ENCODE measurements at regions not wholly inside any gene's neighbourhood (a gene's known extent, or its start where the extent isn't known, plus 50 kb on each side); places are given as distances from the start of the nearest gene placed in this dataset.
A peak's percentile ranks its signal among the peaks of the same experiment; 100 is the strongest.

DNA sequence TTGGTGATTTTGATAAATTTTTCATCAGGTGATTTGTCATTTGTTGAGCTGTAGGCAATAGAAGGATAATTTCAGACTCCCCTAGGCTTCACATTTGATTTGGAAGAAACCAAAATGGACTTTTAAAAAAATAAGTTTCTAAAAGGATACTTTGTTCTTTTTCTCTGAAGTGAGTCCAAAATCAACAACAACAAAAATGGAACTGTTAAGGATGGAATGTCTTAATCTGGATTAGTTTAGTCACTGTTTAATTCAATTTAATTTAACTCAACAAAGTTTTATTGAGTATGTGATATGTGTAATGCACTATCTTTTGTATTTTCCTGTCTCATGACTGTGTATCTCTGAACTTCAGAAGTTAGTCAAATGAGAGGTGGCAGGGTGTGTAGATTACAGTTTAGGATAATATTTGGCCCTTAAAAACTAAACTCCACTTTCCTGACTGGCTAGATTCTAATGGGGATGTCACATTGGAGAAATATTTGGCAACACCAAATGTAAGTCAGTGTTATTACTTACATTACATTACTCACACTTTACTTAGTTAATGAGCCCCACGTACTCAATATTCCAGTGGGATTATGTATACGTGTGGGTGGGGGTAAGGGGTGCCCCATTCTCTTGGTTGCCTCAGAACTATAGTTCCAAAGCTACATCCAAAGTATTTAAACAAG is 209.7 kb downstream of the BCAT1 start:
- H3K9me3 ChIP-seq (replicated peaks): no peaks in the 10 kb centered on the region; the same call in 1 of the 2 replicates
- no peaks in the 10 kb centered on the region for H3K4me1 ChIP-seq
- H3K36me3 ChIP-seq: no peaks in the 10 kb centered on the region
- no peaks in the 10 kb centered on the region for H3K27me3 ChIP-seq
- no peak overlapping the region for H3K27ac ChIP-seq
- H3K4me3 ChIP-seq: no peak overlapping the region
- DNase-seq: no peak

DNA sequence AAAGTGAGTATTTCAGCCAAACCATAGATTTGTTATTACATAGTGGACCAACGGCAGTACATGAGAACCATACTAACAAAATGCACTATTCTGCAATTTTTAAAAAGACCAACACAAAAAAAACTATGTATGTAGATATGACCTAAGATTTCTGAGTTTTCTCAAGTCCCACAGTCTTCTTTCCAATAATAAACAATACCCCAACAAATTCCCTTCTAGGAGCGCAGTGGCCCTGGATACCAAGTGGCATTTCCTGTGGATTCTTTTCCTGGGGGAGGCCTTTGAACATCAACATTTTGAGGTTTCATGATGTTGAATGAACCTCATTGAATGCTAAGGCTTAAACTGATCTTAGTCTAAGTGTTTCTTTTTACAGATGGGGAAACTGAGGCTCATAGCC is 210.5 kb downstream of the BCAT1 start:
- no peak for DNase-seq
- no peaks in the 10 kb centered on the region; the same call in 1 of the 2 replicates for H3K9me3 ChIP-seq (replicated peaks)
- H3K4me3 ChIP-seq: no peak overlapping the region
- H3K27ac ChIP-seq: no peak overlapping the region
- no peaks in the 10 kb centered on the region for H3K4me1 ChIP-seq
- no peaks in the 10 kb centered on the region for H3K27me3 ChIP-seq
- H3K36me3 ChIP-seq: no peaks in the 10 kb centered on the region

DNA sequence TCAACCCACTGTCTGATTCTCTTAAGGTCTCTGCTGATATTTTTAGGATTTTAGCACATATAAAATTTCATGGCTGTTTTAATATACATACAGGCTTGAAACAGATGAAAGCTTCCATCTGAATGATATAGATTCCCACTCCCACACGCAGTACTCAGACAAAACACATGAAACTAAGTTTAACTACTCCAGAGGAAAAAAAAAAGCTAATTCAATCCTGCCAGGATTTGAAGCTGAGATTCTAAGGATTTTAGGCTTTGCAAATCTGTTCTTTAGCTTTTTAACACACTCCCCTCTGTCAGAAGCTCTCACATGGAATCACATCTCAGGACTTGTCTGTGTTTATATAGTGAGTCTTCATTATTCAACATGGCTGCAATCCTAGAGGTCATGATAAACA is 217.3 kb downstream of the BCAT1 start:
- Histone ChIP-seq H3K27me3 (no peaks in the 10 kb centered on the region), H3K4me3 (no peak overlapping the region), H3K27ac (no peak overlapping the region), H3K9me3 (replicated peaks) (no peaks in the 10 kb centered on the region), H3K4me1 (no peaks in the 10 kb centered on the region), H3K36me3 (no peaks in the 10 kb centered on the region)
- DNase-seq: no peak

DNA sequence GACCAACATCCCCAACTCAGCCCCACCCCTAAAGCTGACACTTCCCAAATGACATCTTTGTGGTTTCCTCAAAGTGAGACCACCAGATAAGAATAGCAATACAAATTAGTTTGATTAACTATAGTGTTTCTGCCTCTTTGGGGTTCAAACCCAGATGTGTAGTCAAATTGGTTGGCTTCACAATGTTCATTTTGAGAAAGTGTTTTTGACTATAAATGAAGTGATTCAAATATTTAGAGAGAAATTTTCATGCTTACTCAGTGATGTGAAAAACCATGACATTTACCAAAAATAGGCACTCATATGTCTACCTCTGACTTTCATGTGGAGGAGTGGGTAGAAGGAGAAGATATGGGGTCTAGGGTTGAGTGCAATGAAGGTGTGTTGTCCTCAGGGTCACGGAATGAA is 218.4 kb downstream of the BCAT1 start:
- H3K36me3 ChIP-seq: no peaks in the 10 kb centered on the region
- no peaks in the 10 kb centered on the region for H3K27me3 ChIP-seq
- no peak for DNase-seq
- H3K4me3 ChIP-seq: no peak overlapping the region
- H3K9me3 ChIP-seq (replicated peaks): no peaks in the 10 kb centered on the region
- H3K4me1 ChIP-seq: no peaks in the 10 kb centered on the region
- no peak overlapping the region for H3K27ac ChIP-seq

DNA sequence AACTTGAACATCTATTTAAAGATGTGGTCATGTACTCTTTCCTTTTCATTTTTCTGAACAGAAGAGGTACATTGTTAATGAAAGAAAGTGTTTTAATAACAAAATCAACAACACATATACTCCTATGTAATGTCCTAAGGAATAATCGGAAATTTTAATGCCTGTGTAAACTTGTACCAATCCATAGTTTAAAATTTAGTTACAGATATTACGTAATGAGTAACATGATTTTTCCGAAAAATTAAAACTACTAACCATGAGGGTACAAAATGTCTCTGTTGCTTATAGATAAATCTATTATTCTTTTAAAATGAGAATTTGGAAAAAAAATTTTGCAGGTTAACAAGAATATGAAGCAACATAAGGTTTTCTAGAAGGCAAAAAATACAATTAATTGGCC is 220.1 kb downstream of the BCAT1 start:
- Histone ChIP-seq H3K4me1 (no peaks in the 10 kb centered on the region), H3K4me3 (no peak overlapping the region), H3K9me3 (replicated peaks) (no peaks in the 10 kb centered on the region), H3K36me3 (no peaks in the 10 kb centered on the region), H3K27ac (no peak overlapping the region), H3K27me3 (no peaks in the 10 kb centered on the region)
- DNase-seq: no peak

DNA sequence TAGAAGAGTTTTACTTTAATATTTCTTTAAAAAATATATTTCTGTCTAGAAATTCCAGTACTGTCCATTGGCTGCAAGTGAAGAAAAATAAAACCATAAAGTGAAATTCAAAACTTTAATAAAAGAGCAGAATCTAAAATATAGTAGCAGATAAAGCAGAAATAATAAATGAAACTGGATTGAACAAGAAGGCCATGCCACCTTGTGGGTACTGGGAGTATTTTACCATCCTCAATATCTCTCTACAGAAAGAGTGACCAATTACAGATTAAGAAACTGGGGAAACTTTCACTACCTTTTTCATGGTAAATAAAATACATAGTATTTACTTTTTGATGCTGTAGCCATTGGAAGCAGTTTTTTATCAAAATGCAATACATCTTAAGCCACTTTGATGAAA is 220.5 kb downstream of the BCAT1 start:
- Histone ChIP-seq H3K4me3 (no peak overlapping the region), H3K27me3 (no peaks in the 10 kb centered on the region), H3K36me3 (no peaks in the 10 kb centered on the region), H3K9me3 (replicated peaks) (no peaks in the 10 kb centered on the region), H3K27ac (no peak overlapping the region), H3K4me1 (no peaks in the 10 kb centered on the region)
- DNase-seq: peak in 1 of 2 experiments; percentile 22

DNA sequence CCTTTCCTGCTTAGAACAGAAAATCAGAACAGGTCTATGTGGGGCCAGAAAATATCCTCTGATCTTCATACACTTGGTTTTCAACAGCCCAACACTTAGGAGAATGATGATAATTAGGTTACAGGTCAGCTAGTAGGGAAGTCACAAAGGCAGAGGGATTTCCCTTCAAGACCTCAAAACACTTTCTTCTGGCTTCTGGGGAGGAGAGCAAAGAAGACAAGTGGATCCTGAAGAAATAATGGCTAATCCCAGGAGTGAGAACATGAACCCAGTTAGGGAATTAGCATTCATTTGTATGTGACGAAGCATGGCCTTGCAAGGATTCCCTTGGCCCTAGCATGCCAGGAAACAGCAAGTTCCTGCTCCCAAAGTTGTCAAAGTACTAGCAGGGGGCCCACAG is 223.3 kb downstream of the BCAT1 start:
- H3K4me1 ChIP-seq: no peaks in the 10 kb centered on the region
- H3K4me3 ChIP-seq: no peak overlapping the region
- no peaks in the 10 kb centered on the region for H3K36me3 ChIP-seq
- no peak overlapping the region for H3K27ac ChIP-seq
- no peaks in the 10 kb centered on the region for H3K9me3 ChIP-seq (replicated peaks)
- no peaks in the 10 kb centered on the region for H3K27me3 ChIP-seq
- DNase-seq: no peak

DNA sequence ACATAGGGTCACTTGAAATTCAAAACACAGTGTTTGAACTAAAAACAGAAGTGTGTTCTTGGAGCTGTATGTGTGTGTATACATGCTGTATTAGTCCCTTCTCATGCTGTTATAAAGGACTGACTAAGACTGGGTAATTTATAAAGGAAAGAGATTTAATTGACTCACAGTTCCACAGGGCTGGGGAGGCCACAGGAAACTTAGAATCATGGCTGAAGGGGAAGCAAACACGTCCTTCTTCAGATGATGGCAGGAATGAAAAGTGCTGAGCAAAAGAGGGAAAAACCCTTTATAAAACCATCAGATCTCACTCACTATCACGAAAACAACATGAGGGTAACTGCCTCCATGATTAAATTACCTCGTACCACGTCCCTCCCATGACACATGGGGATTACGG is 224.1 kb downstream of the BCAT1 start:
- Histone ChIP-seq H3K4me1 (no peaks in the 10 kb centered on the region), H3K27me3 (no peaks in the 10 kb centered on the region), H3K4me3 (no peak overlapping the region), H3K9me3 (replicated peaks) (no peaks in the 10 kb centered on the region), H3K27ac (no peak overlapping the region), H3K36me3 (no peaks in the 10 kb centered on the region)
- no peak for DNase-seq

DNA sequence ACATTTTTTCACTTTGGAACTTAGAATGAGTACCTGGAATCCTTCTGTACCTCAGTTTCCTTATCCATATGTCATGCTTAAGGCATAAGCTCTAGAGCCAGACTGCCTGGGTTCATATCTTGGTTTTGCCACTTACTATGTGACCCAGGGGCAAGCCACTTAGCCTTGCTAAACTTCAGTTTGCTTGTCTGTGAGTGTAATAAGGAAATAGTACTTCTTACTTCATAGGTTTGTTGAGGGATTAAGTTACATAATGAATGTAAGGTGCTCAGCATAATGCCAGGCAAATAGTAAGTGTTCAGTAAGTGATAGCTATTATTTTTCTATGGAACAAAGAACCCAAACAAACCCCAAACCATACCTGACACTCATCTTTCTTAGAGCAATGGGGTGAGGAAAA is 225.1 kb downstream of the BCAT1 start:
- no peak overlapping the region for H3K4me3 ChIP-seq
- no peak for DNase-seq
- no peaks in the 10 kb centered on the region for H3K36me3 ChIP-seq
- no peaks in the 10 kb centered on the region for H3K4me1 ChIP-seq
- H3K27me3 ChIP-seq: no peaks in the 10 kb centered on the region
- H3K9me3 ChIP-seq (replicated peaks): no peaks in the 10 kb centered on the region
- H3K27ac ChIP-seq: no peak overlapping the region

DNA sequence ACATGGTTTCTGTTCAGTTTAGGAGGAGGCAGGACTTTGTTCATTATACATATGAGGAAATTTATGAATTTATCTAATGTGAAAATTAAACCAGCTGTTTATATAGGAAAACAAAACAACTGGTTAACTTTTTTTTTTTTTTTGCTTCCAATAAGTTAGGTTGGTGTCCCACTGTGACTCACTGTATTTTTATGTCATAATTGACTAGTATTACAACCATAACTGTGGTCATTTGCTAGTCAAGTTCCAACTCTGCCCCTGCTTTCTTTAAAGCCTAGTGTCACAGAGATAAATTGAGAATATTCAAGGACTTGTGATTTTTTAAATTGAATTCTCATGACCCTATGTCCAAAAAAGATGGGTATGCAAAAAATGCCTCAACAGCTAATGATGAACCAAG is 227.7 kb downstream of the BCAT1 start:
- Histone ChIP-seq H3K4me3 (no peak overlapping the region), H3K27me3 (no peaks in the 10 kb centered on the region), H3K27ac (no peak overlapping the region), H3K9me3 (replicated peaks) (no peaks in the 10 kb centered on the region), H3K36me3 (no peaks in the 10 kb centered on the region), H3K4me1 (no peaks in the 10 kb centered on the region)
- DNase-seq: no peak

DNA sequence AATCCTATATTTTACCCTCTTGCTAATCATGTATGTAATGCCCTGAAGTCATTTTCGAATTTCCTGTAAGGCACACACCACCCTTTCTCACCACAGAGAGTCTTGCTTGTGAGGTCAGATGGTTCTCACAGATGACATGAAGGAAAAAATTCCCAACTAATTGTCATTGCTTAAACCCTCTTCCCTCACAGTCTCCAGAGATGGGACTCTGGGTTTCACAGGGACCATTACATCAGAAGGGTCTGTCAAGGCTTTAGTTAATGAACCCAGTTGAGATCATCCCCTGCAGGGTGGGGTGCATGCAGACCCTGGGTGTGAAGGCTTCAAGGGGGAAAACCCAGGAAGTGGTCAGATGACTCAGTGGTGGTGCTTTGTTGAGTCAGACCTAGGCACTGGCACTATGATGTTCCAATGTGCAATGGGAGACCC is 229.6 kb downstream of the BCAT1 start:
- peak; percentile 12 to 45 for DNase-seq
- no peaks in the 10 kb centered on the region for H3K27me3 ChIP-seq
- no peak overlapping the region for H3K4me3 ChIP-seq
- H3K9me3 ChIP-seq (replicated peaks): no peaks in the 10 kb centered on the region
- no peaks in the 10 kb centered on the region for H3K36me3 ChIP-seq
- no peaks in the 10 kb centered on the region for H3K4me1 ChIP-seq
- H3K27ac ChIP-seq: peak overlapping the region; percentile 7; the same call in 1 of the 2 replicates

DNA sequence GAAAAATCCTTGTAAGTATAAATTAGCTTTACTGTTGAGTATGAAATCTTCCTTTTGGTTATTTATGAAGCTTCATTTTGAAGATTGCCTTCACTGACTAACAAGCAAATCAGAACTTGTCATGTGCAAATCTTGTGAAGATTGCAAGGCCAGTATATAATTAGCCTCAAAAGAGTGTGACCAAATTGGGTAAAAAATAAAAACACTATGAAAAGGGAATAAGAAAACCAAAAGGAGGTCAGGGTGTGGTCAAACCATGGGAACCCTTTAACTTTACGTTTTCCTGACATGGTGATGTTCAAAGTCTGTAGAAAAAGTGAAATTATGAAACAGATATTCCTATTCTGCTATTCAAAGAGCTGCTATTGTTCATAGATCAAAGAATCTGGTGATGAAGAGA is 230.3 kb downstream of the BCAT1 start:
- no peaks in the 10 kb centered on the region for H3K27me3 ChIP-seq
- no peak for DNase-seq
- H3K27ac ChIP-seq: no peak overlapping the region
- no peaks in the 10 kb centered on the region for H3K4me1 ChIP-seq
- H3K36me3 ChIP-seq: no peaks in the 10 kb centered on the region
- no peak overlapping the region for H3K4me3 ChIP-seq
- H3K9me3 ChIP-seq (replicated peaks): no peaks in the 10 kb centered on the region

DNA sequence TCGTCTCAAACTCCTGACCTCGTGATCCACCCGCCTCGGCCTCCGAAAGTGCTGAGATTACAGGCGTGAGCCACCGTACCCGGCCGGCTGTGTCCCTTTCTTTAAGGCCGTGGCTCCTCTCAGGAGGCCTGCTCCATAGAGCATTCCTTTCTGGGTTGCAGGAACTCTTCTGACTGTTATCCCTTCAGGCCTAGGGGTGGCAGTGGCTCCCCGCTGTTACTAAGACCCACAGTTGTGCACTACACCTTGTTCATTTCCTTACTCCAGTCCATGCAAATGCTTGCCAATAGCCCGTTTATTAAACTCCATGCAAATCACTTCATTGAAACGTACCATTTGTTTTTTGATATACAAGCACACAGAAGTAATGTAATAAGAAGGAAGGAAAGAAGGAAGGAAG is 234.7 kb downstream of the BCAT1 start:
- Histone ChIP-seq H3K27me3 (no peaks in the 10 kb centered on the region), H3K4me3 (no peak overlapping the region), H3K27ac (no peak overlapping the region), H3K36me3 (no peaks in the 10 kb centered on the region), H3K4me1 (no peaks in the 10 kb centered on the region), H3K9me3 (replicated peaks) (no peaks in the 10 kb centered on the region)
- DNase-seq: no peak

DNA sequence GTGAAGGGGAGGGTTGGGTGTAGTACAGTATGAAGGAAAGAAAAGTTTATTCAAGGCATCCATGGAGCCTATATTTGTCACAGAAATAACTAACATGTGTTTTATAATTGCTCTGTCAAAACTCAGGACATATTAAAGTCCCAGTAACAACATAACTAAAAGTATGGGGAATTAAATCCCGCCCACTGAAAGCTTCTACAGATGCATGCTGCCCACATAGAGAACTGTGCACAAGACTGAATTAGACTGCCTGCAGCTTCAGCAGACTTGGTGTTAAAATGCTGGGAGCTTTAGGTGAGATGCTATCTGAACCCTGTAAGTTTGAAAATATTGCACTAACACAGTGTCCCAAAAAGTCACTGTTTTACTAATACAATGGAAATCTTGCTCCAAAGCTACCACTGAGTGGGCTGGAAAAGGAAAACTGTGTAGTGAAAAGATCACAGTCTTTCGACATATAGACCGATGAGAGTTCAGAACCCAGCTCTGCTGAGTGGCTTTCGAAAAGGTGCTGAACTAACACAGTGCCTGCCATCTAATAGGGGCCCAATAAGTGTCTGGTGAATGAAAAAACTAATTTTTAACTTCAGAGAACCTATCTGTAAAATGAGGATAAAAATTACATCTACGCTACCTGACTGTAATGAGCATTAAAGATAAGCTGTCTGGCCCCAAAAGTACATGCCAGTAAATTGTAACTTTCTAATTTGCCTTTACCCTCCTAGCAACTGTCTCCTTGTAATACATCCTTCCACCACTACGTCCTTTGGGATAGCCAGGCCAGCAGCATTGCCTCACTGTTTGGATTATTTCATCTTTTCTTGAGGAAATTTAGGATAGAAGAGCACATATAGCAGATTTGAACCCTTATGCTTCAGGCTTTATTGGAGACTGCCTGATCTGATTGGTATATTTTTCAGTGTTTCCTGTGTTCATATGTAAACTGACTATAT is 237.6 kb downstream of the BCAT1 start:
- H3K9me3 ChIP-seq (replicated peaks): no peaks in the 10 kb centered on the region
- DNase-seq: no peak
- H3K27me3 ChIP-seq: no peaks in the 10 kb centered on the region

DNA sequence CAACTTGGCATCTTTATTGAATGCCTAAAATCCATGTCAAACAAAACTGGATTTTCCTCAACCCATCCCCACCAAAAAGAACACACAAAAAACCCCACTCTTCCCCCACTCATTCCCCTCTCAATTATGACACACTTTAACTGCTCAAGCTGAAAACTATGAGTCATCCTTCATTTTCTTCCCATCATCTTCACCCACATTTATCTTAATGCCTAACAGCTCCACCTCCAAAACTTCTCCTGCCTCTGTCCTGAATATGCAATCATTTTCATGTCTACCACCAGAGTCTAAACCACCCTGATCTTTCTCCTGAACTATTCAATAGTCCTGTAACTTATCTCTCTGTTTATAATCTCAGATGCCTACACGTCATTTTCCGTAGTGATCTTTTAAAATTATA is 239.7 kb downstream of the BCAT1 start:
- Histone ChIP-seq H3K27me3 (no peaks in the 10 kb centered on the region), H3K4me1 (no peaks in the 10 kb centered on the region), H3K9me3 (replicated peaks) (no peaks in the 10 kb centered on the region), H3K36me3 (no peaks in the 10 kb centered on the region), H3K27ac (no peak overlapping the region), H3K4me3 (no peak overlapping the region)
- DNase-seq: no peak

More for the DNA sequence above, 237.6 kb downstream of the BCAT1 start:
- no peak overlapping the region for H3K4me3 ChIP-seq
- no peaks in the 10 kb centered on the region for H3K4me1 ChIP-seq
- no peak overlapping the region for H3K27ac ChIP-seq
- no peaks in the 10 kb centered on the region for H3K36me3 ChIP-seq
